GM19035 (cell line): ENCODE measurements at regions not wholly inside any gene's neighbourhood (a gene's known extent, or its start where the extent isn't known, plus 50 kb on each side); places are given as distances from the start of the nearest gene placed in this dataset.

Source experiments
- ATAC-seq: cut with Tn5 transposase; IDR thresholded peaks from one replicate; pipeline ENCODE4 v1.9.1; 2021; ENCODE audit not compliant: unreplicated experiment

- peak; percentile 90 for ATAC-seq
Measured at GRCh38 chr4:24419181-24420034, 164.9 kb downstream of the DHX15 start.

GRCh38 chr4:24417206-24417605 lies 167.1 kb downstream of the DHX15 start:
- ATAC-seq: no peak

- ATAC-seq: no peak
Measured at GRCh38 chr4:24416293-24416692, 168.1 kb downstream of the DHX15 start.

DNA sequence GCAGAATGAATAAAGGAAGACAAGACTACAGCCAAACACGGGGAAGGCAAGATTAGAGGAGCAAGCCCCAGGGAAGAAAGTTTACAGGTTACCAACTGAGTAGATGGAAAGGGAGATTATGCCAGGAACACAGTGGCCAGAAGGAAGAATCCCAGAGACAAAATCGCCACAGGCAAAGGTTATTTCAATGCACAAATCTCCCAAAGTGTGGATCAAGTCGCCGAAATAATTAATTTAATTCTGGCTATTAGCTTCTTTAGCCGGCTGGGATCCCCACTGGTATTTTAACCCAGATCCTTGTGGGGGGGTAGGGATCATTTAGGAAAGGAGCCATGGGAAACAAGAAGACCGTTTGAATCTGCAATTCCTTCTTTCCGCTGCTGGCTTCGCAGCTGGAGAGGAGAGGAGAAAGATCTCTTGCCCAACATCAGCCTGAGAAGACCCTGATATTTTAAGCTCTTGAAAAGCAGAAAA lies 171.0 kb downstream of the DHX15 start:
- no peak for ATAC-seq

- ATAC-seq: no peak
Measured at GRCh38 chr4:24411806-24412205, 172.5 kb downstream of the DHX15 start.

- ATAC-seq: no peak
Measured at GRCh38 chr4:24411299-24411698, 173.1 kb downstream of the DHX15 start.

DNA sequence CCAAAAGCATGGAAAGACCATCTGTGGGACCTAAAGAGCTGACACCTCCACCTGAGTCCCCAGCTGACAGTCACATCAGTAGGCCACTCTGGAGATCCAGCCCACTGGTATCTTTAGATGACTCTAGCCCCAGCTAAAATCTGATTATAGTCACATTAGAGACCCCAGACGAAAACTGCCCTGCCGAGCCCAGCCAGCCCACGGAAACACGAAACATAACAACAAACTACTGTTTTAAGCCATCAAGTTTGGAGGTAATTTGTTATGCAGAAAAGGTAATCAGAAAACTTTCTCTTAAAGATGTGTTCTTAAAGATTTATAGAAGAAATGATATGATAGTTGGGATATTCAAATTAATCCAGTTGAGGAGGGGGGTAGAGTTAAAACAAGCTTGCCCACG lies 175.7 kb downstream of the DHX15 start:
- no peak for ATAC-seq

DNA sequence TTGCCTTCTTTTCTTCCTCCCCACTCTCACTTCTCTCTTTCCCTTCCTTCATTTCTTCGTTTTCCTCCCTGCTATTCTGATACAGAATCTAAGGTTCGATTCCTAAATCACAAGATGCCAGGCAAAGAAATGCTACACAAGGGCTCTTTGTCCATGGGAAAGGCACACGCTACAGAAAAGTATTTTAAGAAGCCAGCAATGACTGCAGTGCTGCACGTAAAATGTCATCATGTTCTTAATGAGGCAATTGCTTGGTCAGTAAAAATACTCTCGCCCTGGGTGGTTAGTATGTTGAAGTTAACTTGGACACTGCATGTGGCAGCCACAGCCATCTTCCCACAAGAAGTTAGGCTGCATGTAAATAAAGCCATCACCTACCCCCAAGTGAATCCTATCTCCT lies 178.4 kb downstream of the DHX15 start:
- no peak for ATAC-seq

DNA sequence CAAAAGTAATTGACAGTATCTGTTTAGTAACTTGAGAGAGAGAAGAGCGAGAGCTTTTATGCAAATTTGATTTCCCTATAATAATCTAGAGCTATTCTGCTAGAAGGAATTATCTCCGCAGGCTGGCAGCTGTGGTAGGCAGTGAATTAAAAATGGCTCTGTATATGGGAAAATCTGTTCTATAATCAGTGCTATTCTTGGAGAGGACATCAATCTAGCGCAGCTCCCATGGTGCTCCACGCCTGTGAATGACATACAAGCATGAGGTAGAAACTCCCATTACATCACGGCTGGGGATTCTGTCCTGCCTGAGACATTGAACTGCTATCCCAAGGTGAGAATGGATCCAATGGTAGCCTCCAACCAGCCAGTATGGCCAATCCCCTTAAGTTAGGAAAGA lies 179.0 kb downstream of the DHX15 start:
- ATAC-seq: no peak

DNA sequence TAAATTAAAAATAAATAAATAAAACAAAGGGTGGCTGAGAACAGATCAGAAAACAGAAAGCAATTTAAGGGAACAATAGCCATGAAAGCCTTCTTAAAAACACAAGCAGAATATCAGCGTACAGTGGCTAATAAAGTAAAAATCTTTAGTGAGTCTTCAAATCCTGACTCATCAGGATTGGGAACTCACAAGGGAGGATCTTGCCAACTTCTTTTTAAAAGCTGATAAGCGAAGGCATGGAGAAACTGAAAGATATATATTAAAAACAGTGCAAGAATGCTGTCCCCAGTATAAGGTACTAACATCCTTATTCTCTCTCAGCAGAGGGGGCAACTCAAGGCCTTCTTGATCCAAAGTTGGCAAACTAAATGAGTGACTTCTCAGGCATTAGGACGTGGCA lies 180.1 kb downstream of the DHX15 start:
- ATAC-seq: no peak

DNA sequence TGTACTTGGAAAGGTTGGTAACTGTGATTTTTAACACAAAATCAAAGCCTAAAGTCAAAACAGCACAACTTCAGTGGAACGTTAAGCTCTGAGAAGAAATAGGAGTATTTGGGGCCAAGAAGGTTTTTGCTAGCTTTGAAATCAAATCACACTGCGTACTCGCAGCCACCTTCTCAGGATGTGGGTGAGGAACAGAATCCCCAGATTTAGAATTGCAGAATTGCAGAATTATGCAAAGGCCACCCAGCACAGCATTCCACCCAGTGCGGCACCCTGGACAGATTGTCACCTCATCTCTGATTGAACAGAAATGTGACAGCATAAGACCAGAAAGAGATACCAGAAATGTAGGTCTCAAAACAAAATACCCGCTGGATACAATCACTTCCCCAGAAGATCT lies 181.1 kb downstream of the DHX15 start:
- no peak for ATAC-seq

GRCh38 chr4:24400537-24400936 lies 183.8 kb downstream of the DHX15 start:
- no peak for ATAC-seq

- no peak for ATAC-seq
Measured at GRCh38 chr4:24396988-24397387, 187.4 kb downstream of the DHX15 start.

DNA sequence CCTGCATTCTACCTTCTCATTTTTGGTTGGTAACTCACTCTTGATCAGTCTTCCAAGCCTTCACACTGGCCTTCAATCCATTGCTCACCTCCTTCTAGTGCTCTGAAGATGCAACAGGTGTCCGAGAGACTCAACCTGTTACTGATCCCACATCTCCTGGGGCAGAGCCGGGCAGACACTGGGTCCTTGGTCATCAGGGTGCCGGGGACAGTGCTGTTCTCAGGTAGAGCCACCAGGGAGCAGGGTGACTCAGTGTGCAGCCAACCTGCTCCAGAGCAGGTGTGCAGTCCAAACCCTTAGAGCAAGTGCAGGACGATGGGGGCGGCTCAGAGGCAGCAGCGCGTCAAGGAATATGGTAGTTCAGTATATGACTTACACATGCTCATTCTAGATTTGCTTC lies 188.4 kb downstream of the DHX15 start:
- ATAC-seq: no peak

- no peak for ATAC-seq
Measured at GRCh38 chr4:24394041-24394440, 190.3 kb downstream of the DHX15 start.

DNA sequence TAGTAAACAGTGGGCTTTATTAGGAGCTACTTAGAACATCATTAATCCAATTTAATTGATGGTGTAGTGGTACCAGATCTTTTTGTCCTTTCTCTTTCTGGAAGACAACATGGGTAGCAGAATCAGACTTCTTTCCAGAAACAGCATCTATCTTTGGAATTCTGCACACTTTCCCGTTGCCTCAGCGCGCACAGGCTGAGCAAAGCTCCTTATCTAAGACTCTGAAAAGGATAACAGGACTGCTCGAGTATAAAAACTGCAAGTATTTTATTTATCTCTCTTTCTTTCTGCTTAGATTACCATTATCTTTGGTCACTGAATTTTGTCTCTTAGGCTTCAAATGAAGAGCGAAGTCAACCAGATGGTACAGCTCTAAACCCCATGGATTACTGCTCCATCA lies 191.7 kb downstream of the DHX15 start:
- ATAC-seq: no peak

DNA sequence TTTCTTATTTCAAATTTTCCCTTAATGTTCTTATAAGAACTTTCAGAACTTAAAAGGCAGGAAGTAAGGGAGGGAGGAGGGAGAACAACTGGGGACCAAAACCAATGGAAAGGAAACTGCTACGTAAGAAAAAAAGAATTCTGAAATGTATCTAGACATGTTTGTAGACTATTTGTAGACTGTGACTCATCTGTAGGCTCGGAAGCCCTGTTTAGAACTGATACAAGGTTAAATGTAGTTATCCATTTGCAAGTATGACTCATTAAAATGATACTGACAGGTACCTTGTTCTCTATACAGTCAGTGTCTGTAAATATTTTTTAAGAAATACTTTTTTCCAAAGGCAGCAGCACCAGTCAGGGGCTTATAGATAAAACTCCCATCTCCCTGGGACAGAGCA lies 202.0 kb downstream of the DHX15 start:
- no peak for ATAC-seq

- ATAC-seq: no peak
Measured at GRCh38 chr4:24380957-24381665, 203.2 kb downstream of the DHX15 start.

DNA sequence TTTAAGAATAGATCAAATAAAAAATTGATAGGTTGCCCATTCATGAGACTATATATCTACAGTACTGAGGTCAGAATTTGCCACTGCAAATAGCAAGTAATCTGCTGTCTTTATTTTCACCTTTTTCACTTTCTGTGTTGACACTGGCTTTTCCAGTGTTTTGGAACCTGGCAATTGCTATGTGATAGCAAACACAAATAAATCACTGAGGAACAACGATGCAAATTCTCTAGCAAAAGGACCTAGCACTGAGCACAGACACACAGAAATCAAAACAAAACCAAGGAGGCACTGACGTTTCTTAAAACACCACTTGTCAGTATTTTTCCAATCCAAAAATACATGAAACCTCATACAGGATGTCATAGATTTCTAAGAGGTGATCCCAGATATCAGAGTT lies 210.7 kb downstream of the DHX15 start:
- no peak for ATAC-seq

- no peak for ATAC-seq
Measured at GRCh38 chr4:24372881-24373280, 211.5 kb downstream of the DHX15 start.

- no peak for ATAC-seq
Measured at GRCh38 chr4:24372341-24372740, 212.0 kb downstream of the DHX15 start.

DNA sequence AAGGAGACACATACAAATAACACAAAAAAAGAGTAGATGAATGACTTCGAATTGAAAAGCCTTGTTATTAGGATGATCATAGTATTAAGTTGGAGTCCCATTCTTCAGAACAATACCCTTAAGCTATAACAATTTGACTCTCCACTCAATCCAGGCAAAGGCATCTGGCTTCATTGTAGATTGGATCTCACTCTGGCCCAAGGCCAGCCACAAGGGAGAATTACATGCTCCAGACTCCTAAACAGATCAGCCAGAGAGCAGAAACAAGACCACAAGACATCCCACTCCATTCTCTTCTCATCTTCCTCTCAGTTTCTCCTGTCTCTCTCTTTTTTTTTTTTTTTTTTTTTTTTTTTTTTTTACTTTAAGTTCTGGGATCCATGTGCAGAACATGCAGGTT lies 213.9 kb downstream of the DHX15 start:
- no peak for ATAC-seq
